NCI-H2029 treated with DMSO at 0.1 percent for 48 hours (cell line): ENCODE measurements at regions not wholly inside any gene's neighbourhood (a gene's known extent, or its start where the extent isn't known, plus 50 kb on each side); places are given as distances from the start of the nearest gene placed in this dataset.
"Not testable (repeated sequence)": the region's sequence is repeated elsewhere in the genome, so short reads cannot be mapped to it uniquely, and the experiment has no call there.

Source experiments
- DNase-seq: peaks from one replicate; lab custom pipeline; 2025; lab: John Stamatoyannopoulos, UW

- peak; percentile 80 for DNase-seq
Observed at GRCh38 chr22:26082866-26083265, 86.4 kb upstream of the SEZ6L start.

- peak; percentile 33 for DNase-seq
Observed at GRCh38 chr22:26086359-26086758, 82.9 kb upstream of the SEZ6L start.

- no peak for DNase-seq
Observed at GRCh38 chr22:26087816-26088215, 81.4 kb upstream of the SEZ6L start.

- DNase-seq: no peak
Observed at GRCh38 chr22:26090821-26091220, 78.4 kb upstream of the SEZ6L start.

- not testable (repeated sequence) for DNase-seq
Observed at GRCh38 chr22:26094497-26094896, 74.8 kb upstream of the SEZ6L start.

- no peak for DNase-seq
Observed at GRCh38 chr22:26095256-26095956, 73.9 kb upstream of the SEZ6L start.

GRCh38 chr22:26097411-26097810, 71.9 kb upstream of the SEZ6L start:
- no peak for DNase-seq

GRCh38 chr22:26097840-26098239, 71.4 kb upstream of the SEZ6L start:
- DNase-seq: no peak

GRCh38 chr22:26103023-26103422, 66.2 kb upstream of the SEZ6L start:
- no peak for DNase-seq

GRCh38 chr22:26106412-26106811, 62.9 kb upstream of the SEZ6L start:
- DNase-seq: no peak

GRCh38 chr22:26109686-26110315, 59.5 kb upstream of the SEZ6L start:
- DNase-seq: no peak

GRCh38 chr22:26114826-26115225, 54.4 kb upstream of the SEZ6L start:
- DNase-seq: no peak

GRCh38 chr22:26115266-26115665, 54.0 kb upstream of the SEZ6L start:
- no peak for DNase-seq
